GM18511 (cell line): ENCODE measurements at regions not wholly inside any gene's neighbourhood (a gene's known extent, or its start where the extent isn't known, plus 50 kb on each side); places are given as distances from the start of the nearest gene placed in this dataset.
"Not testable (repeated sequence)": the region's sequence is repeated elsewhere in the genome, so short reads cannot be mapped to it uniquely, and the experiment has no call there.

ENCODE experiments used
- ATAC-seq: cut with Tn5 transposase; IDR thresholded peaks from one replicate; pipeline ENCODE4 v1.9.1; 2021; ENCODE audit warnings: mild to moderate bottlenecking, moderate library complexity; ENCODE audit not compliant: unreplicated experiment

DNA sequence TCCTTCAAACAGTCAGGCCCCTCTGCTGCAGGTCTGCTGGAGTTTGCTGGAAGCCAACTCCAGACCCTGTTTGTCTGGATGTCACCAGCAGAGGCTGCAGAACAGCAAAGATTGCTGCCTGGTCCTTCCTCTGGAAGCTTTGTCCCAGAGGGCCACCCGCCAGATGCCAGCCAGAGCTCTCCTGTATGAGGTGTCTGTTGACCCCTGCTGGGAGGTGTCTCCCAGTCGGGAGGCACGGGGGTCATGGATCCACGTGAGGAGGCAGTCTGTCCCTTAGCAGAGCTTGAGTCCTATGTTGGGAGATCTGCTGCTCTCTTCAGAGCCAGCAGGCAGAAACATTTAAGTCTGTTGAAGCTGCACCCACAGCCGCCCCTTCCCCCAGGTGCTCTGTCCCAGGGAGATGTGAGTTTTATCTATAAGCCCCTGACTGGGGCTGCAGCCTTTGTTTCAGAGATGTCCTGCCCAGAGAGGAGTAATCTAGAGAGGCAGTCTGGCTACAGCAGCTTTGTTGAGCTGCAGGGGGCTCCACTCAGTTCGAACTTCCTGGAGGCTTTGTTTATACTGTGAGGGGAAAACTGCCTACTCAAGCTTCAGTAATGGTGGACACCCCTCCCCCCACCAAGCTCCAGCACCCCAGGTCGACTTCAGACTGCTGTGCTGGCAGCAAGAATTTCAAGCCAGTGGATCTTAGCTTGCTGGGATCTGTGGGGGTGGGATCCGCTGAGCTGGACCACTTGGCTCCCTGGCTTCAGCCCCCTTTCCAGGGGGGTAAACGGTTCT lies 72.1 kb downstream of the OGFRL1 start:
- ATAC-seq: not testable (repeated sequence)

DNA sequence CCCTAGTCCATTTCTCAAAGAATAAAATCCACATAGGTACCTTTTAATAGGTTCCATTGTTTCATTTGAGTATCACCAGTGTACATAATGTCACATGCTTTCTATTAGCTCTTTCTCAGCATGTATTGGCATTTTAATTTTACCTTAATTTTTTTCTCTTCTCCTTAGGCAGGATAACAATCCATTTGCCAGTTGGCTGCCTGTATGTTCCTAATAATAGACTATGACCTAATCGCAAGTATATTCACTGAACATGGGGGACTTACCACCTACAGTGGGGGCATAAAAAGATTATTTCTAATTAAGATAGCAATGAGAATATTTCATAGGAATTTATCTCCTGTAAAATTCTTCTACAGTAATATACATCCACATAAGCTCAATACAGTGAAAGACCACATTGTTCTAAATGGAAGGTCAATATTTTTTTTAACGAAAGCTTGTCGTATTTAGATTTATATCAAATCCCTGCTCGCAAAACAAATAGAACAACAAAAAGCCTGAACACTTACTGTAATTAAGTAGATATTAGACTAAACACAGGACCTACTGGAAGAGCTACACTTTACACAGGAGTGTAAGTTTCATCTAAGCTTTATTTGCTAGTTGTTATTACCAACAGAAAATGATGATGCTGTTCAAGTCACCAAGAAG lies 76.4 kb downstream of the OGFRL1 start:
- no peak for ATAC-seq

DNA sequence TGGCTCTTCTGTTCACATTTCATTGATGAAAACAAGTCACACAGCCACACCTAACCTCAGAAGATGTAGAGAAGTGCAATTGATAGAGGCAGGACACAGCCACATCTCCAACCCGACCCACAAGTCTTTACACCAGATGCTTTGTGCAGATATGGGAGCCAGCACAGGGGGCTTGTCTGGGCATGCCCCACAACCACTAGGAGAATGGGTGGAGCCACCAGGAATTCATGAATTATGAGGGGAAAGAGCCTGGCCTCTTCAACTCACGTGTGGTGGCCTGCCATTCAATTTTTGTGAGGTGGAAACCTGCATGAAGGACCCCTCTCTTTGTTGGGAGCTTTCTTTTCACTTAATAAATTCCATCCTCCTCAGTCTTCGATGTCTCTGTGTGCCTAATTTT lies 79.1 kb downstream of the OGFRL1 start:
- no peak for ATAC-seq

DNA sequence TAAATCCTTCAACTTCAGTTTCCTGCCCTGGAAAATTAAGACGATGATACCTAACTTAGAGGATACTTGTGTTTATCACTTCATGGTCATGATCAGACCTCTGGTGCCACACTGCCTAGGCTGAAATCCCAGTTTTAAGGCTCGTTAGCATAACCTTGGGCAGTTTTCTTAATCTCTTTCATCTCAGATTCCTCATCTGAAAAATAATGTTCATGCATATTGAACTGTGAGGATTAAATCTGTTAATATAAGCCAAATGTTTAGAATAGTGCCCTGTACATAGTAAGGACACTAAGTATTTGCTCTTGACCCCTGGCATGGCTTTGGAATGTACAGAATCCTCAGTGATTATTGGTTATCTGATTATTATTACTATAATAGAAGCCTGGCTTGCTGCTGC lies 79.7 kb downstream of the OGFRL1 start:
- ATAC-seq: no peak

DNA sequence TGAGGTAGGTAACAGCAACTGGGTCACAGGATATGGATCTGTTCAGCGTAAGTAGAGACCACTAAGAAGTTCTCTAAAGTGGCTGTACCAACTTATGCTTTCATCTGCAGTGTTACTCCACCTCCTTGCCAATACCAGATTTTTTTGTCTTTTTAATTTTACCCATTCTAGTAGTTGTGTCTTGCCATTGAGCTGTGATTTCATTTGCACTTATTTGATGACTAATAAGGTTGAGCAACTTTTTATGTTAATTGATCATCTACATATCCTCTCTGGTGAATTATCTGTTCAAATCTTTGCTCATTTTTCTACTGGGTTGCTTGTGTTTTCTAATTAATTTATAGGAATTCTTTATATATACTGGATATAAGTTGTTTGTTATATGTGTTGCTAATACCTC lies 82.9 kb downstream of the OGFRL1 start:
- no peak for ATAC-seq

DNA sequence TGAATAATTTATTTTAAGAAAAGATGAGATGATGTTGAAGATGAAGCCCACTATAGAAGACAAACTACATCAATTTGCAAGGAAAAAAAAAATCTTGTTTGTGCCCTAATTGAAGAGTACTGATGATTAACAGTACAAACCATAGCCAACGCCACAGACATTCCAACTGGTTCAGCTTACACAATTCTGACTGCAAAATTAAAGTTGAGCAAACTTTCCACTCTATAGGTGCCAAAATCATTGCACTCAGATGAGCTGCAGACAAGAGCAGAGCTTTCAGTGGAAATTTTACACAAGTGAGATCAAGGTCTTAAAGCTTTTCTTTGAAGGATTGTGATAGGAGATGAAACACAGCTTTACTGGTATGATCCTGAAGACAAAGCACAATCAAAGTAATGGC lies 85.3 kb downstream of the OGFRL1 start:
- no peak for ATAC-seq

DNA sequence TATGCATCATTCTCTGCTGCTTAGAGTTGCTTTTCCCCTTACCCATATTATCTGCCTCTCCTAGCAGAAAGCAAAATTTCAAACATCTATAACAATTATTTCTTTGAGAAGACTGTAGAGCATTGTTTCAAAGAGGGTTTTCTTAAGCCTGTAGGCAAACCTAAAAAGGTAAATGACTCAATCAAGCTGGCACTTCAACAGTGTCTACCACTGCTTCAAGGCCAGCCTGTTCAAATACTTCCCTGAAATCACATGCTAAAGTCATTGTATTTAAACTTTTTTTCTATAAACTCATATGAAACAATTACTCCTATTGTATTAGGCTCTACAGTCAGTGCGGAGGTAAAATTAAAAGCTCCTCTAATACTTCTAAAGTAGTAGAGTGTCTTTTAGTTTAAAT lies 87.1 kb downstream of the OGFRL1 start:
- no peak for ATAC-seq

DNA sequence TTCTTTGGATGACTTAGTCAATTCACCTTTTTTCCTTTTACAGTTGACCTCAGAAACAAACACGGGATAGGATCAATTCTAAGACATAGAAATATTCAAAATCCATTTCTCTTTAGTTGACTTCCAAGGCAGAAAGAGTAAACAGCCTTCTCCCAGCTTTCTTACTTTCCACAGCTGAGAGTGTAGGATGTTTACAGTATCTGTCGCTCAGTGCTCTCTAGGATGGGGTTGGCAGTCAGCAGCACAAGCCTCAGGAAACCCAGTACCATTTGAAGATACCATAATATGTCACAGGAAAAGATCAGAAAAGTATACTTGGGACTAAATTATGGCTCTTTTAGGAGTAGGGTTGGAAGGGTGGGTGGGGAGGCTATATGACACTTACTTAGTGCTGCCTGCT lies 88.2 kb downstream of the OGFRL1 start:
- ATAC-seq: no peak

DNA sequence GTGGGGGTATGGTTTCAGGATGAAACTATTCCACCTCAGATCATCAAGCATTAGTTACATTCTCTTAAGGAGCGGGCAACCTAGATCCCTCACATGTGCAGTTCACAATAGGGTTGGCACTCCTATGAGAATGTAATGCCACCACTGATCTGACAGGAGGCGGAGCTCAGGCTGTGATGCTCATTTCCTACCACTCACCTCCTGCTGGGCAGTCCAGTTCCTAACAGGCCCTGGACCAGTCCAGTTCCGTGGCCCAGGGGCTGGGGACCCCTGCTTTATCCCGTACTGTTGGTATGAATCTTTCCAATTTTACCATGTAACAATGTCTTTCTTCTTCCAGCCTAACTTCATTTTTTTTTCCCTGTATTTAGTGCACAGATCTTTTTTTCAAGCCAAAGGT lies 94.9 kb downstream of the OGFRL1 start:
- no peak for ATAC-seq

DNA sequence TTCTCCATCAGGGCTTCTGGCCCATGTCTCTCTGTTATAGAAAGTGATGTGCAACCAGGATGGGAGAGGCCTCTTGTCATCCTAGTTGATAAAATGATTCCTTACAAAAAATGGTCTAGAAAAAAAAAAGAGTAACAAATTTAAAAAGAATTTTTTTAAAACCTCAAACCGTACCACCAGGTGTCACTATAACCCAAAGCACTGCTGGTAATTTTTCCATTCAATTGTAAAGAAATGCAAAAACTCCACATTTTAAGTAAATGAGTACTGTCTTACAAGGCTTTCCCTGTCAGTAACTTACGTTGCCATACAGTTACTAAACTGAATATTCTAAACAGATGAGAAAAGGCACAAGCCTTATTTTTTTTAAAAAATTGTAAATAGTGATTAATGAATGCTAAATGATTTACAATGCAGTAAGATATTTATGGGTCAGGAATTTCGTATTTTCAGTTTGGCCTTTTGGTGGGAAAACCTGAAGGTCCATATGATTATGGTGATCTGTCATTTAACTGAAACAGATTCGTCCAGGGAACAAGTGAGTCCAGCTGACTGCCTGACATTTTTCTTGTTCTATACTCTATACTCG lies 95.4 kb downstream of the OGFRL1 start:
- ATAC-seq: no peak

DNA sequence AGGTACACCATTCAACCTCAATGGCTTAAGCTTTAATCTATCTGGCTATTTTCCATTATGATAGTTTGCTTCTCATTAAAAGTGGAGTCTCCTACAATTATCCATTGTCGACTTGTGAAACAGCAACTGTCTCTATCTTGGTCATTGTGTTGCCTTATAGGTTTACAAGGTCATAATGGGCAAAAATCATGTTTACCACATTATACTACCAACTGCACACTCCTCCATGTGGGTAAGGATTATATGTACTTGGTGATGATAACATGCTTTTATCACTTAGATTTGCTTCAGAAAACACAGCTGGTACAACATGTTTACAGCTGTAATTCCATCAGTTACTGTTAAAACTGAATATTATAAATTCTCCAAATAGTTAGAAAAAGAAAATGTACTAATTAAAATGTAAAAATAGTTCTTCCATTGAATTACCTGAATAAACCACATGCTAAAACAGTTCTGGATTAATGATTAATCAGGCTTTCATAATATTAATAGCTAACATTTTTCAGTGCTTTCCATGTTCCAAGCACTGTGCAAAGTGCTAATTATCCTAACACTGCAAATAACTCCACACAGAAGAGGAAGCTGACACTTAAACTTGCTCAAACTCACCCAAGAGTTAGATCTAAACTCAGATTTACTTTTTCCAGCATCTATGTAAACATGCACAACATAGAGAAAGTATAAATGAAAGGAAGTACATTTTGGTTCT lies 96.7 kb downstream of the OGFRL1 start:
- ATAC-seq: no peak

DNA sequence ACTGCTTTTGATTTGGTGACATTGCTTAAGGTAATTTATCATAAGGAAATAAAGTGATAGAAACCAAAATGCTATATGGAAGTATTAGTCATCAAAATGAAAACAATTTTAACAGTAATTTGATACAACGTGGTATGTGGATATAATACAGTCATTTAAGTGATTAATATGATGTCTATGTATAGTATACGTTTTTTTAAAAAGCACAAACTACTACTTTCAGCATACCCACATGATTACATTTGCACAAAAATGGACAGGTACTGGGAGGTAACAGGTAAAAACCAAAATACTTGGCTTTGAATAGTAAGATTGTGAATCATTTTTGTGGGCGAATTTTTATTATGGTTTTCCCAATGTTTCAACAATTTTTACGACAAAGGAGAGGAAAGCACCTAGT lies 97.6 kb downstream of the OGFRL1 start:
- ATAC-seq: no peak

DNA sequence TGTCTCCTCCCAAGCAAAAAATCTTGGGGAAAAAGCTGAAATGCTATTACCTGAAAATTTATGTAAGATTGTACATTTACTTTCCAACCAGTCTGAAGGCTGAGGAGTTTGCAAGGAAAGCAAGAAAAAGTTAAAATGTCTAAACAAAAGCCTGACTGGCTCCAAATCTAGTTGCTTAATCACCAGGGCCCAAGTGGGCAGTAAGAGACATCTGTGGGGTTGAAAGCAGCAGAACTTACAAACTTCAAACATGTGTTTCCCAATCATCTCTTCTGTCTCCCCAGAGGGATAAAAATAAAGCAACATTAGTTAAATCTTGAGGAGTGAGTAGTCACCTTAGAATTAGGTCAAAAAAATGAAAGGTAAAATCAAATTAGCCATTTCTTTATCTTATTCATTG lies 98.6 kb downstream of the OGFRL1 start:
- ATAC-seq: no peak

DNA sequence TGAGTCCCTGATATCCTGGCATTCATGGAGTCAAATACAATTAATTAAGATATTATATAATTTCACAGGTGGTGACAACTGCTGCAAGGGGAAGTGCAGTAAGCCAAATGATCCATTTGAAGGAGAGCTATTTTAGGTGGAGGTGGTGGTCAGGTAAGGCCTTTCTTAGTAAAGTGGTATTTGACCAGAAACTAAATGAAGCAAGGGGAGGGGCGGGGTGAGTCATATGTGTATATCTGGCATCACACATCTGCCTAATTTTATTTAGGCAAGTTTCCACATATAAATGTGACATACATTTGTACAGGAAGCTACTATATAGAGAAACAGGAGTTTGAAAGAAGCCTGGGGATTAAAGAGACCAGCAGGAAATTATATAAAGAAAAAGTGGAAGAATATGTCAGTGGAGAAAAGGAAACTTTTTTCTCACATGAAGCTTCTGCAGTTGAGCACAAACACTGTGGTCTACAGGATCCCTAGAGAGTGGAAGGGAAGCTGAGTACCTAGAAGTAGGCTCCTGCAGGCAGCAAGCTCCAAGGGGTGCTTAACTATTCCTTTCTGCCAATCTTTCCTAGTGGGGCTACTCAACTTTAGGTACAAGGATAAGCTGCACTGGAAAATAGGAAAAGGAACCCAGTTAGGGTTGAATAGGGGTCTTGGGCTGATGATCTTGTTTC lies 99.6 kb downstream of the OGFRL1 start:
- ATAC-seq: peak; percentile 70

DNA sequence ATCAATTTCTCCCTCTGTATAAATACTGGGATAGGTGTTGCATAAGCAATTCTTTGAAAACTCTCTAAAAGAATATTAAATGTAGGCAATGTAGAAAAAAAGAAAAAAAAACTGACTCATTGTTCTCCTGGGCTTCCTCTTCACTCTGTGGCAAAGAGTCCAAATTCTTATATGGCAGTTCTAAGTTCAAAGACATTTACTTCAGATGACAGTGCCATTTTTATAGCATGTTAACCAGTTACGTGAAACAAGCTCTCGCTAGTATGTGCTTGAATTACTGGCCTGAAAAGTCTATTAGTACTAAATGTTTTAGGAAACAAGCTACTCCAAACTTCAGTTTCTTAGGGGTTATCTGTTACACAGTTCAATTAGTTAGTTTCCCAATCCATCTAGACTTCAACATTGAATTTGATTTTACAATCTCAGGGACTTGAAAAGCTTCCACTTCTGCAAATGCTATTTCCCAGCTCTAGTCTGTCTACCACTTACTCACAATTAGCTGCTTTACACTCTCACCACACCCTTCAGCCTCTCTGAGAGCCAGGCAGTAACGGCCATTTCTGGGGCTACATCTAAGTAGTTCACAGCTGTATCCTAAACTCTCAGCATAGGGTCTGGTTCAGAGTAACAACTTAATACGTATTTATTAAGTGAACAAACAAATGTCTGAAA lies 100.4 kb downstream of the OGFRL1 start:
- ATAC-seq: no peak

DNA sequence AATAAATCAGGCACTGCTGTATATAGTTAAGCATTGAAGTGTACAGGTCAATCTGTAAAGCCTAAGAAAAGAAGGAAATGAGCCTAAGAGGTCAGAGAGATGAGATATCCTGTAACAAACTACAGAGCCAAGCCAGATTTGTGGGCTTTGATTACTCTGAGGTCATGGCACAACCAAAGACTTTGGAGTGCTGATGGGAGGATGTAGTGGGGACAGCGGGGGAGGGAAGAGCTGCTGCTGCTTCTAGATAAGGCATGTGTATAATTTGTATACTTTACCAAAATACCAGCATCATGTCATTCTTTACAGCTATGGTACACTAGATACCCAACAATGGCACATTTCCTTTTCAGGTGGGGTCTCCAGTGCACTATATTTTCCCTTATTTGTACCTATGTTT lies 102.5 kb downstream of the OGFRL1 start:
- no peak for ATAC-seq

DNA sequence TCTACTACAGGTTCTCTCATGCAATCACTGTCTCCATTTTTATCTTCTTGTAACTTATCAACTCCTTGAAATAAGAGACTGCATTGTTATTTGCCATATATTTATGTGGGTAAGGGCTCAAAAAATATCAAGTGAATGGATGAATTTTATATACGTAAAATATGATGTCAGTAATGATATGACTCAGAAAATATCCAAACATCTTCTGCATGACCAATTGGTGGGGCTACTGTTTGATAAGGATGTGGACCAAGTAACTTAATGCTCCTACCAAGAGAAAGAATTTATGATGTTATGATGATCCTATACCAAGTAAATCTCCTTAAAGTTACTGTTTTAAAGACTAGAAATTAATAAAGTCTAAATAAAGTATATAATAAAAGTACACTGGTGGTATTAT lies 103.7 kb downstream of the OGFRL1 start:
- ATAC-seq: no peak

DNA sequence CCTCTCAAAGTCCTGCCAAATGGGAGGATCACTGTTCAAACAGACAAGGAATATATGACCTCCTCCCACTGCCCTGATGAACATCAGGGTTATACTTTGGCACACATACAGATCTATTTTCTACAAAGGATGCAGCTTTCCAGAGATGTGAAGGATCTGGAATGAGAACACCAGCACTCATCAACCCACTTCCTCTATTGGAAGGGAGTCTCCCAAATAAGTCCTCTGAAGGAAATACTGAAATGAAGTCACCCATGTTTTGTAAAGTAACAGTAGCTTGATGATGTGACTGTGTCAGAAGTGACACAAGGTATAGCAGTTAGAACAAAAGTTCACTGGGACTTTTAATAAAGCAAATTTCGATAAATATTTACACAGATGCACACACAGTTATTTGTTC lies 104.9 kb downstream of the OGFRL1 start:
- no peak for ATAC-seq

DNA sequence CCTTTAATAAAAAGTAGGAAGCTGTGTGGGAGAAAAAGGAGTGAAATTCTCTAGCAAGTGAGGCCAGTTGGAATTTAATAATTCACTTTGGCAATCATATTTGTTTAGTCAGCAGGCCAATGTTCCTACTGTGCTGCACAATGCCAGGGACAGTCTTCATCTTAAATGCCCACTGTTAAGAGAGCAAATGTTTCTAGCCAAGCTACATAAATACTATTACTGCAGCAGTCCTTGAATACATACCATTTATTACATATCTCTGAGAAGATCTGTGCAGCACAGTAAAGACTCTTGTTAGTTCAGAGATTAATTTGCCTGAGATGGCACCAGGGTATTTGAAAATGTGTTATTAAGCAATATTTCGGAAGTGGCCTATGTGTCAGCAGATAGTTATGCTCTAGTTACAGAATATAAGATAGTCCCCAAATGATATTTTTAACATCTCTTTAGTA lies 105.4 kb downstream of the OGFRL1 start:
- no peak for ATAC-seq

DNA sequence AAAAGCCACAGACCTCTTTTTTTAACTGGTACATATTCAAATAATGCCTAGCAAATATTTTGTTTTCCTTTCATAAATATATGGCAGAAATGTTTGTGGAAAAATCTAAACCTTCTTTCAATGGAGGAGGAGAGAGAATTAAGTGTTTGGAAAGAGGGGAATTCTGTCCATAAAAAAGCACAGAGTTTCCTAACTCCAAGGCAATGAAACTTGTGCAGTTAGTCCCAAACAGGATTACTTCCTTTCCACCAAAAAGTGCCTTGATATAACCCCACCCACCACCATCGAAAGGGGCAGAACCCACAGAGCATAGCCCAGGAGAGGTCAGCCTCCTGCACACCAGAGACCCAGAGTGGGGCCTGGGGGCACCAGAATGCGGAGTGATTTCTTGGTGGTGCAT lies 106.3 kb downstream of the OGFRL1 start:
- ATAC-seq: no peak
